RWPE1 (cell line): ENCODE measurements at regions not wholly inside any gene's neighbourhood (a gene's known extent, or its start where the extent isn't known, plus 50 kb on each side); places are given as distances from the start of the nearest gene placed in this dataset.

Source experiments
- CTCF ChIA-PET: fragments of 350-600 bp; sonication (Branson Sonifier 250); formaldehyde crosslinking; extraction: SDS; loops from one replicate; lab custom pipeline; 2021; lab: Yijun Ruan, JAX
- POLR2A ChIA-PET: fragments of 400-600 bp; formaldehyde crosslinking; extraction: SDS; loops from one replicate; lab custom pipeline; 2020; ENCODE audit warnings: antibody characterized with exemption; ENCODE audit not compliant: low non-redundant PET; lab: Yijun Ruan, JAX
- DNase-seq: peaks from one replicate; pipeline ENCODE4 v3.0.0; 2012; ENCODE audit warnings: low spot score
- H3K27ac ChIP-seq: fragments of 450-650 bp; 2 replicates; pipeline ENCODE4 v1.5.1; 2017
- TF ChIP-seq, protein P1 (sequence below): fragments of 450-650 bp; conservative IDR thresholded peaks from 2 replicates; pipeline ENCODE4 v1.5.1; 2017; ENCODE audit warnings: low read depth, mild to moderate bottlenecking

DNA sequence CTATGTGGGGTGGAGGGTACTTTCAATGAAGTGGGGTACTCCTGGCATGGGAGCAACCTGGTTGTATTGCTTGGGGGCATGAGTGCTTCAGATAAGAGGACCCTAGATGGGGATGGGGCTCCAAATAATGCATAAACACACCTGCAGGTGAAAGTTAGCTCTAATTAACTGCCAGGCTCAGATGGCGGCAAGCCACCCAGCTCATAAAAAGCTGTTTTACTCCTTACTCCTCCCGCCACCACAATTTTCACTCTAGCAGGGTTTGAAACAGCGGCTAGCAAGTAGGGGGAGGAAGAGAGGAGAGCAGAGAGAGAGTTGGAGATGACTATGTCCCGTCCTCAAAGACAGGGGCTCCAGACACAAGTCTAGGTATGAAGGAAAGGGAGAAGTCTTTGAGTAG is 117.7 kb upstream of the WSCD1 start:
- TF ChIP-seq, protein P1, sequence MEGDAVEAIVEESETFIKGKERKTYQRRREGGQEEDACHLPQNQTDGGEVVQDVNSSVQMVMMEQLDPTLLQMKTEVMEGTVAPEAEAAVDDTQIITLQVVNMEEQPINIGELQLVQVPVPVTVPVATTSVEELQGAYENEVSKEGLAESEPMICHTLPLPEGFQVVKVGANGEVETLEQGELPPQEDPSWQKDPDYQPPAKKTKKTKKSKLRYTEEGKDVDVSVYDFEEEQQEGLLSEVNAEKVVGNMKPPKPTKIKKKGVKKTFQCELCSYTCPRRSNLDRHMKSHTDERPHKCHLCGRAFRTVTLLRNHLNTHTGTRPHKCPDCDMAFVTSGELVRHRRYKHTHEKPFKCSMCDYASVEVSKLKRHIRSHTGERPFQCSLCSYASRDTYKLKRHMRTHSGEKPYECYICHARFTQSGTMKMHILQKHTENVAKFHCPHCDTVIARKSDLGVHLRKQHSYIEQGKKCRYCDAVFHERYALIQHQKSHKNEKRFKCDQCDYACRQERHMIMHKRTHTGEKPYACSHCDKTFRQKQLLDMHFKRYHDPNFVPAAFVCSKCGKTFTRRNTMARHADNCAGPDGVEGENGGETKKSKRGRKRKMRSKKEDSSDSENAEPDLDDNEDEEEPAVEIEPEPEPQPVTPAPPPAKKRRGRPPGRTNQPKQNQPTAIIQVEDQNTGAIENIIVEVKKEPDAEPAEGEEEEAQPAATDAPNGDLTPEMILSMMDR: no peak
- no peak for DNase-seq
- H3K27ac ChIP-seq: no peak overlapping the region
- POLR2A ChIA-PET: no interaction called here
- CTCF ChIA-PET: no interaction called here

DNA sequence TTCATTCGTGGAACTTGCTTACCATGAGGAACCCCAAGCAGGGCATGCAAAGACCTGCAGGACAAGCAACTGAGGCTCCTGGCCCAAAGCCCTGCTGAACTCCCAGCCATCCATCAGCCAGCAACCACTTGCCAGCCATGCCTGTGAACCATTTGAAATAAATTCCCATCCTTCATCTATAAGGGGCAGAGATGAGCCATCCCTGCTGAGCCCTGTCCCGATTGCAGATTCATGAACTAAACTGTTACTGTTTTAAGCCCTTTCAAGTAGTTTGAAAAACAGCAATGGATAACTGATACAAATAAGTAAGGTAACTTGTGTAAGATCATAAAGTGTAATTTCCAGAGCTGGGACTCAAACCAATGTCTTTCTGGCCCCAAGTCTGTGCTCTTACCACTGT is 114.4 kb upstream of the WSCD1 start:
- CTCF ChIA-PET: no interaction called here

DNA sequence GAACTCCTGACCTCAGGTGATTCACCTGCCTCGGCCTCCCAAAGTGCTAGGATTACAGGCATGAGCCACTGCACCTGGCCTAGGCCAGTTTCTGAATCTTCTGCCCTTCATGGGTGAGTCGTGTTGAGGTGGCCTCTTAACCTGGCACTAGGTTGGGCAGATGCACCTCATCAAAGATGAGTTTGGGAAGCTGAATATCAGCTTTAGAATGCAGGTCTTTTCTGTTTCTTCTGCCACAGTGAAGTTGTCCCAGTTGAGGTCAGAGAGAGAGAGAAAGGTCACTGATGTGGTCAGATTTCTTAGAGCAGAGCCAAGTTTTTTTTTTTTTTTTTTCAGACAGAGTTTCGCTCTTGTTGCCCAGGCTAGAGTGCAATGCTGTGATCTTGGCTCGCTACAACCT is 111.3 kb upstream of the WSCD1 start:
- DNase-seq: no peak
- H3K27ac ChIP-seq: no peak overlapping the region
- POLR2A ChIA-PET: no interaction called here
- CTCF ChIA-PET: no interaction called here
- TF ChIP-seq, protein P1: no peak

More for the DNA sequence above, 114.4 kb upstream of the WSCD1 start:
- POLR2A ChIA-PET: no interaction called here
- H3K27ac ChIP-seq: no peak overlapping the region
- TF ChIP-seq, protein P1: no peak
- no peak for DNase-seq

DNA sequence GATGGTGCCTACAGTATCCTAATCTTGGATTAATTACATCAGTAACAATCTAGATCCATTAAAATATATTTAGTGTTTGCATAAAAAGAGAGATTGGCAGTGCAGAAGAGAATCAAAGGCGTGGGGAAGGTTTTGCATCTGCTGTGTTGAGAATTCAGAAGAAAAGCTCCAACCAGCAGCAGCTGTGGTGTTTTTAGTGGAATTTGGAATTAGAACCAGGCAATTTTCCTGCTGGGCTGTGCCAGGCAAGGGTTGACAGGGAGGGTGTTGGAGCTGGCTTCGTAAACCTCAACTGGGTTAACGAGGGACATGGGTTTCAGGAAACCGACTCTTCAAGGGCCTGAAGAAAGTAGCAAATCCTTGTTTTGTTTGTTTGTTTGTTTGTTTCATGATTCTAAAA is 107.8 kb upstream of the WSCD1 start:
- H3K27ac ChIP-seq: no peak overlapping the region
- ChIA-PET POLR2A (no interaction called here), CTCF (interaction anchor here (0.5 kb wide), 1 partner anchor 46 kb away, joined by 3 read pairs; no protein-coding TSS in a partner anchor)
- TF ChIP-seq, protein P1: no peak
- no peak for DNase-seq

DNA sequence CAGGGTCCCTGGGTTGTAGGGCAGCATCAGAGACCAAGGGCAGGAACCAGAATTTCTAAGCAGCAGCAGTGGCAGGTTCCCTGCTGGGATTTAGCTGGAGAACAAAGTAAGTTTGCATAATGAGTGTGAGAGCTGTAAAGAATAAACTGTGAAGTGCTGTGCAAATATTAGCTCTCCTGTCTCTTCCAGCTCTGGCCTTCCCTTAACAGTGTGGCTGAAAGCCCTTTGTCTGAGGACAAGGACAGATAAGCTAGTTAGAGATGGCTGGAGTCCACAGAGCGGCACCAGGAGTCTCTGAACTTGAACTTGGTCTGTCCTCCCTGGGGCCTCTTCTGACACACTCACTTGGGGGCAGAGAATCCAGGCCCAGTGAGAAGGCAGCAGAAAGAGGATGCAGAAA is 98.2 kb upstream of the WSCD1 start:
- POLR2A ChIA-PET: no interaction called here
- H3K27ac ChIP-seq: no peak overlapping the region
- DNase-seq: no peak
- CTCF ChIA-PET: no interaction called here
- TF ChIP-seq, protein P1: no peak

DNA sequence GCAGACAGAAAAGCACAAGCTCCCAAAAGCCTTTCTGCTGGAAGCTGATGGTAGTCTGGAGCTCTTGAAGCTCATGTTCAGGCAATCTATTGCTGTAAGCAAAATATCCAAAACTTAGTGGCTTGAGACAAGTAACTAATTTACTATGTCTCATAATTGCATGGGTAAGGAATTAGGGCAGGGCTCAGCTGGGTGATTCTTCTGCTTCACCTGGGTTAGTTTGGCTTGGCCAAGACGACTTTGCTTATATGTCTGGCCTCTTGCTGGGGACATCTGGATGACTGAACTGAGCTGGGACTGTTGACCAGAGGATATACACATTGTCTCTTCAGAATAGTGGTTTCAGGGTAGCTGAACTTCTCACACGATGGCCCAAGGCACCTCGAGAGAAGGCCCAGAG is 96.8 kb upstream of the WSCD1 start:
- H3K27ac ChIP-seq: no peak overlapping the region
- POLR2A ChIA-PET: no interaction called here
- CTCF ChIA-PET: no interaction called here
- TF ChIP-seq, protein P1: no peak
- DNase-seq: no peak

DNA sequence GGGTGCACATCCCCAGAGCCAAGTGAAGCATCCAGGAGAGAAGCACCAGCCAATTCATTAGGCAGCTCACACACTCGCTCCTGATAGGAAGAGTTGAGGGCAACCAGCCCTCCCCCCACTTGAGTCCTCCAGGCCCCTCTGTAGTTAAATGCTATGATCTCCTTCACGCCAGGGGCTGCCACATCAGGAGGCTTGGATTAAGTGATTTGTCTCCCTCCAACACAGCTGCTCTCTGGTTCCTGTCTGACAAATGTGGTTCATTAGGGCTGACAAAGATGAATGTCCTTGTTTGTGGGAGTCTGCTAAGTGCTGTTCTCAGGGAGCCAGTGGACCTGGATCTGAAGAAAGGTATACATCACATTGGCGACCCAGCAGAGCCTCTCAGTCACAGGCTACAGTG is 94.5 kb upstream of the WSCD1 start:
- no peak overlapping the region for H3K27ac ChIP-seq
- CTCF ChIA-PET: no interaction called here
- no peak for DNase-seq
- POLR2A ChIA-PET: no interaction called here
- TF ChIP-seq, protein P1: no peak
